Stomach (tissue), 8 donors: ENCODE measurements at regions not wholly inside any gene's neighbourhood (a gene's known extent, or its start where the extent isn't known, plus 50 kb on each side); places are given as distances from the start of the nearest gene placed in this dataset.

Experiments
- DNase-seq, 2 donors: peaks; one replicate each; pipeline versions ENCODE4 v3.0.0 to v3.0.0-alpha.2; 2013 to 2019
- H3K27ac ChIP-seq, 5 donors: fragments of 200-600 bp in 4 of 5; sonication (generic) in 4 of 5; one replicate each; pipeline ENCODE4 v1.5.1; 2013 to 2019; ENCODE audit warnings: mild to moderate bottlenecking in 1 of 5, moderate library complexity in 1 of 5
- H3K27me3 ChIP-seq, 3 donors: fragments of 200-600 bp; sonication (generic); one replicate each; pipeline ENCODE4 v1.5.1; 2017 to 2019; ENCODE audit warnings: mixed run types in 1 of 3
- H3K36me3 ChIP-seq, 4 donors: fragments of 200-600 bp; sonication (generic); 1 replicate in 3 of 4; 2 replicates in 1 of 4; pipeline ENCODE4 v1.5.1; 2016 to 2019
- H3K4me1 ChIP-seq, 4 donors: fragments of 200-600 bp; sonication (generic); one replicate each; pipeline ENCODE4 v1.5.1; 2016 to 2019
- H3K4me3 ChIP-seq, 4 donors: fragments of 200-600 bp; sonication (generic) in 3 of 4; one replicate each; pipeline ENCODE4 v1.5.1; 2016 to 2019; ENCODE audit warnings: mild to moderate bottlenecking in 1 of 4
- H3K9me3 ChIP-seq, 4 donors: fragments of 200-600 bp; sonication (generic); one replicate each; pipeline ENCODE4 v1.5.1; 2016 to 2019
- EP300 ChIP-seq: sonication (generic); formaldehyde crosslinking; IDR thresholded peaks from one replicate; pipeline ENCODE4 v1.6.1; 2017; ENCODE audit warnings: antibody characterized with exemption
- POLR2A ChIP-seq, 4 donors: fragments of 450-650 bp; IDR thresholded peaks; one replicate each; pipeline ENCODE4 v1.6.1; 2016; ENCODE audit warnings: antibody characterized with exemption in 4 of 4, control low read depth in 2 of 4, mild to moderate bottlenecking in 1 of 4, moderate library complexity in 1 of 4
- POLR2AphosphoS5 ChIP-seq, 3 donors: sonication (generic); formaldehyde crosslinking; IDR thresholded peaks; one replicate each; pipeline ENCODE4 v1.6.1; 2016; ENCODE audit warnings: antibody characterized with exemption in 3 of 3
- WGBS, 5 donors: extraction: QIAGEN DNeasy Blood & Tissue Kit in 3 of 5; methylation state at CpG; one replicate each; pipeline versions ENCODE4 v1.1.5 to v1.1.7; 2013 to 2018; 5-methylcytosine and 5-hydroxymethylcytosine counted together
- intact Hi-C: fragments of 100-400 bp; cut with DNase I; formaldehyde crosslinking; loops from one replicate; pipeline ENCODE4 v1.15.1; 2023; ENCODE audit warnings: low total_unique reads
- TF ChIP-seq, protein P1 (sequence below), 7 experiments: fragments of 450-650 bp in 4 of 7; fragments of 200-600 bp in 3 of 7; sonication (generic) in 3 of 7; IDR thresholded peaks; one replicate each; pipeline ENCODE4 v1.5.1; 2016 to 2019; ENCODE audit warnings: antibody characterized with exemption in 7 of 7, control low read depth in 2 of 7, mild to moderate bottlenecking in 1 of 7
- donor health status: healthy with polysubstance abuse.
- donor health status: Bipolar disorder and iron deficiency.
- donor health status: healthy.

DNA sequence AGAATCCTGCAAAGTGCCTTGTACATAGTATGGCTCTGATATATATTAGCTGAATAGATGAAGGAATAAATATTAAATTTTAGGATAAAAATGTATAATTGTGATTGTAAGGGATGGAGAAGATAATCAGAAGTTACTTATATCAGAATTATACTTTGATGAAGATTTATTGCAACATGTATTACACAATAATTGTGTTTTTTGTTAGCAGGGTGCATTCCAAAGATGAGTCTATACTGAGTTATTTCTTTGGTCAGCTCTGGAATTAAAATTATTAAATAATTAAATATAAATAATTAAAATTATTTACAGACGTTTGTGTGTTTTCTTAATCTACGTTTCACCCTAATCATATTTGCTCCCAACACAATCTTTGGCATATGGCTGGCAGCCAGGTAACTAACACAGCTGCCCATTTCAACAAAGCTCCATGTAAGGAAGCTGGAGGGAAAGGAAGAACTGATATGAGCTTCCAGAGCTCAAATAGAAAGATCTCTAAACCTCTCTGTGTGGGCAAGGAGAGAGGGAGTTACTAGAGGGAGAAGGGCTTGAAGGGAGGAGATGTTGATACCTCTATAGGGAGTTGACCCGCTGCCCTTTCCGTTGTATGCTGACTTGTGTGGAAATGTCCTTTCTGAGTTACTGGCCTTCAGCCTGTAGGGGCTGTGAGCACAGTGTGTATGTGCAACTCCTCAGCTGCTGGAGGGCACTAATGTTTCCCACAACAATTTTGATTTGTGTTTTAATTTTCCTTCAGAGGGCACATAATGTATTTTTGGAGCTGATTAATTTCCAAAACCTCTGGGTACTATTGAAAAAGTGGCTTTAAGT, 403.4 kb downstream of the MAN2A1 start:
- no peak for TF ChIP-seq POLR2AphosphoS5 (IDR thresholded peaks at IDR 0.05)
- TF ChIP-seq, protein P1, sequence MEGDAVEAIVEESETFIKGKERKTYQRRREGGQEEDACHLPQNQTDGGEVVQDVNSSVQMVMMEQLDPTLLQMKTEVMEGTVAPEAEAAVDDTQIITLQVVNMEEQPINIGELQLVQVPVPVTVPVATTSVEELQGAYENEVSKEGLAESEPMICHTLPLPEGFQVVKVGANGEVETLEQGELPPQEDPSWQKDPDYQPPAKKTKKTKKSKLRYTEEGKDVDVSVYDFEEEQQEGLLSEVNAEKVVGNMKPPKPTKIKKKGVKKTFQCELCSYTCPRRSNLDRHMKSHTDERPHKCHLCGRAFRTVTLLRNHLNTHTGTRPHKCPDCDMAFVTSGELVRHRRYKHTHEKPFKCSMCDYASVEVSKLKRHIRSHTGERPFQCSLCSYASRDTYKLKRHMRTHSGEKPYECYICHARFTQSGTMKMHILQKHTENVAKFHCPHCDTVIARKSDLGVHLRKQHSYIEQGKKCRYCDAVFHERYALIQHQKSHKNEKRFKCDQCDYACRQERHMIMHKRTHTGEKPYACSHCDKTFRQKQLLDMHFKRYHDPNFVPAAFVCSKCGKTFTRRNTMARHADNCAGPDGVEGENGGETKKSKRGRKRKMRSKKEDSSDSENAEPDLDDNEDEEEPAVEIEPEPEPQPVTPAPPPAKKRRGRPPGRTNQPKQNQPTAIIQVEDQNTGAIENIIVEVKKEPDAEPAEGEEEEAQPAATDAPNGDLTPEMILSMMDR (IDR thresholded peaks at IDR 0.05) = no peak
- no peak for TF ChIP-seq POLR2A (IDR thresholded peaks at IDR 0.05)
- no peak for TF ChIP-seq EP300
- Histone ChIP-seq H3K4me3 (no peak overlapping the region), H3K27ac (no peak overlapping the region), H3K4me1 (peaks cover 0 to 11% (median 5%) of the 10 kb centered on the region in 4 donors), H3K9me3 (no peaks in the 10 kb centered on the region), H3K36me3 (no peaks in the 10 kb centered on the region), H3K27me3 (no peaks in the 10 kb centered on the region)
- intact Hi-C loops = no loop called here
- peak; percentile 57 to 61 for DNase-seq
- WGBS, 5 donors = 24 to 46% (median 25%) methylated on average over 4 of the region's 4 CpGs

DNA sequence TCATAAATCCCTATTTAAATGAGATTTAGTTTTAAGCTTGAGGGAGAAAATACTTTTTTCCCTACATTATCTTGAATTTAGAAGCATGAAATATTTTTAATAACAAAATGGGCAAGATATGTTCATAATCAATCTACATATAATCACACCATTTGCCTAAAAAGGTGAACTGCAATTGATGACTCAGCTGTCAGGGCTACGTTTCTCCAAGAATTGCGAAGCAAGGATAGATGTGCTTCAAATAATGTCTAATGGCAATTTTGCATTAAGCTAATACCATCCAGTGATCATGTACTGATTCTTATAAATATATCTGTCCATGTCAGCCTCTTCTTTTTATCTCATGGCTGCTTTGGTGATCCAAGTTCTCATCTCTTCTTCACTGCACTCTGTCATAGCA, 404.4 kb downstream of the MAN2A1 start:
- 85 to 96% (median 89%) methylated on average over 2 of the region's 2 CpGs for WGBS, 5 donors
- TF ChIP-seq POLR2A (IDR thresholded peaks at IDR 0.05) (no peak), EP300 (no peak), POLR2AphosphoS5 (IDR thresholded peaks at IDR 0.05) (no peak)
- TF ChIP-seq, protein P1 (IDR thresholded peaks at IDR 0.05) = no peak
- no peak for DNase-seq
- peaks cover 0 to 11% (median 5%) of the 10 kb centered on the region in 4 donors for H3K4me1 ChIP-seq
- no peaks in the 10 kb centered on the region for H3K27me3 ChIP-seq
- H3K36me3 ChIP-seq = no peaks in the 10 kb centered on the region
- no peaks in the 10 kb centered on the region for H3K9me3 ChIP-seq
- H3K4me3 ChIP-seq = no peak overlapping the region
- intact Hi-C loops = no loop called here
- H3K27ac ChIP-seq = no peak overlapping the region

DNA sequence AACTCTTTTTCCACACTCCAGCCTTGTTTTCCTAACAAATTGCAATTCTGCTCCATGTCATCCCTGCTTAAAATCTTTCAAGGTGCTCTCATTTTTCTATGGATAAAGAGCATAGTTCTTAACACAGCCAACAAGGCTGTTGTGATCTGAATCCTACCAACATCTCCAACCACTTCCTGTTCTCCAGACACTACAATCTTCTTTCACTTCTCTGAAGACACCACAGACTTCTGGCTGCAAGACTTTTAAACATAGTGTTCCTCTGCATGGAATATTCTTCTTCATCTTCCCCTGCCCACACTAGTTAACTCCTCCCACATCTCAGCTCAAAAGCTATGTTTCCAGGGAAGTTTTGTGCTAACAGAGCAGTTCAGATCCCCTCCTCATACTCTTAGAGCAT, 404.8 kb downstream of the MAN2A1 start:
- TF ChIP-seq, protein P1 (IDR thresholded peaks at IDR 0.05) = no peak
- TF ChIP-seq POLR2A (IDR thresholded peaks at IDR 0.05) (no peak), POLR2AphosphoS5 (IDR thresholded peaks at IDR 0.05) (no peak), EP300 (no peak)
- no peak for DNase-seq
- no peak overlapping the region for H3K4me3 ChIP-seq
- peaks cover 0 to 11% (median 5%) of the 10 kb centered on the region in 4 donors for H3K4me1 ChIP-seq
- H3K36me3 ChIP-seq = no peaks in the 10 kb centered on the region
- H3K9me3 ChIP-seq = no peaks in the 10 kb centered on the region
- no peaks in the 10 kb centered on the region for H3K27me3 ChIP-seq
- intact Hi-C loops = no loop called here
- no peak overlapping the region for H3K27ac ChIP-seq

DNA sequence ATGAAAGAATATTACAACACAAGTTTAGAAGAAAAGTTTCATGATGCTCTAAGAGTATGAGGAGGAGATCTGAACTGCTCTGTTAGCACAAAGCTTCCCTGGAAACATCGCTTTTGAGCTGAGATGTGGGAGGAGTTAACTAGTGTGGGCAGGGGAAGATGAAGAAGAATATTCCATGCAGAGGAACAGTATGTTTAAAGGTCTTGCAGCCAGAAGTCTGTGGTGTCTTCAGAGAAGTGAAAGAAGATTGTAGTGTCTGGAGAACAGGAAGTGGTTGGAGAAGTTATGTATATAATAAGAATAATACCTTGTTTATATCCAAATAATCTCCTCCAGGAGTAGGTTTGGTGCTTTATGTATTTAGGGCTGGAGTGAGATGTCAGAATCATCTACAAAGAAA, 406.7 kb downstream of the MAN2A1 start:
- Histone ChIP-seq H3K36me3 (no peaks in the 10 kb centered on the region), H3K27me3 (no peaks in the 10 kb centered on the region), H3K27ac (no peak overlapping the region), H3K9me3 (no peaks in the 10 kb centered on the region), H3K4me1 (peaks cover 0 to 11% (median 5%) of the 10 kb centered on the region in 4 donors), H3K4me3 (no peak overlapping the region)
- intact Hi-C loops = no loop called here
- DNase-seq = no peak
- 63 to 77% (median 72%) methylated on average over 1 of the region's 1 CpG for WGBS, 5 donors
- no peak for TF ChIP-seq EP300
- TF ChIP-seq, protein P1 (IDR thresholded peaks at IDR 0.05) = no peak
- TF ChIP-seq POLR2A (IDR thresholded peaks at IDR 0.05) = no peak
- no peak for TF ChIP-seq POLR2AphosphoS5 (IDR thresholded peaks at IDR 0.05)
